AG09309 (cell line): ENCODE measurements at regions not wholly inside any gene's neighbourhood (a gene's known extent, or its start where the extent isn't known, plus 50 kb on each side); places are given as distances from the start of the nearest gene placed in this dataset.

Experiments used
- DNase-seq: peaks from one replicate; pipeline ENCODE4 v3.0.0-alpha.2; 2010; ENCODE audit warnings: low read depth
- H3K4me3 ChIP-seq: 2 replicates; pipeline ENCODE4 v1.5.1; 2011; ENCODE audit warnings: mild to moderate bottlenecking, low read depth, low read length, moderate library complexity; ENCODE audit not compliant: control insufficient read depth
- CTCF ChIP-seq: IDR thresholded peaks from 2 replicates; pipeline ENCODE4 v1.5.1; 2011; ENCODE audit warnings: mild to moderate bottlenecking, low read depth, low read length, inconsistent platforms; ENCODE audit not compliant: insufficient read depth, control insufficient read depth; ENCODE audit errors: missing control alignments

DNA sequence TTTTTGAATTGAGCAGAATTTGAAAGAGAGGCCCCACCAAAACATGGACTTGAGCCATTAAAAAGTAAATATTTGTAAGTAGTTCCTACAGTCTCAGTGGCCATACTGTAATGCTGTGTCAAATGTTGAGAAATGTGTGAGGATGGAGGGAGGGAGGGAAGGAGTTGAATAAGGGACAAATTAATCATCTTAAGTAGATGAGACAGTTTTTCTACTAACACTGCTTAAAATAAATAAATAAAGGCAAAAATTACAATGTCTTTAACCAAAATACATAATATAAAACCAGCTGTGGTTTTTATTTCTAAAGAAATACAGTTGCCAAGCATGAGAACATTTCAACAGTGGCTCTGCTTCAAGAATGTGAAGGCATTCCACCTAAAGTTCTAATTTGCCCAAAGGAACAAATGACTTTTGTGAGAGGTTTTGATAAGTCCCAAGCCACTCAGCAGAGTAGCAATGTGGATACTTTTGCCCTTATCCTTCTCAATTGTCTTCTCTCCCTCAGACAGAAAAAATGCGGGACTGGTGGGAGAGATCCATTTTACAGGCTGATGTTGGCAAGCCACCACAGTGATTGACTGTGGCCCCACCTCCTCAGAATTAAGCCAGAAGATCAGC lies 427.0 kb upstream of the RARB start:
- H3K4me3 ChIP-seq: no peak overlapping the region
- peak; percentile 11 for DNase-seq
- no peak for TF ChIP-seq CTCF

- no peak for DNase-seq
- TF ChIP-seq CTCF: no peak
- no peak overlapping the region for H3K4me3 ChIP-seq
Measured at GRCh38 chr3:25002052-25002451, 426.0 kb upstream of the RARB start.

DNA sequence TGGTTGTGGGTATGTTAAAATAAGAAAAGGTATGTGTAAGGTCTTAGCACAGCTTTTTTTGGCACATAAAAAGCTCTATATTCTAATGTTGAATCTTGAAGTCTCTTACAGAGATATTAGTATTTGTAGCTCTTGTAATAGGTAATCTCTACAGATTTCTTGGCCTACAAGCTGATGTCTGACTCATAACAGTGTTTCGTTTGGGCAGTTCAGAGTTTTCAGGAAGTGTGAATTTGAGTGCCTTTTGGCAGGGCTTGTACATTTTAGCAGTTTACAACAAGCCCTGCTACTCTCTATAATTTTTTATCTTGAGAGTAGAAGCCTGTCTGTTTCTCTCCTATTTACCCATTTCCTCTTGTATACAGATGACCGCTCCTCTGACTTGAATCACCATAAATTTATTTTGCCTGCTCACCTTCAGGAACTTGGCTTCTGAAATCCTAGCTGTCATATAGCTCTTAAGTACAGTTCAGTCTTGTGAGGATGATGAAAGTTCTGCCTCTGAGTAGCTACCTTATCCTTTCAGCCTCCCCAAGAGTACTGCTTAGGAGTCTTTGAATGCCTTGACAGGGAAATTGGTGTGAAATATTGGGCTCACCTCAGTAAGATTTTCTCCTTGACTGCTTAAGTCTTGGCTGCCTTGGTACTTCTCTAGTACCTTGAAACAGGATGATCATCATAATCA lies 419.9 kb upstream of the RARB start:
- peak; percentile 14 for DNase-seq
- no peak for TF ChIP-seq CTCF
- H3K4me3 ChIP-seq: no peak overlapping the region

- TF ChIP-seq CTCF: no peak
- DNase-seq: no peak
- no peak overlapping the region for H3K4me3 ChIP-seq
Measured at GRCh38 chr3:25009665-25010064, 418.4 kb upstream of the RARB start.

- no peak for DNase-seq
- no peak overlapping the region for H3K4me3 ChIP-seq
- no peak for TF ChIP-seq CTCF
Measured at GRCh38 chr3:25015599-25015998, 412.5 kb upstream of the RARB start.

GRCh38 chr3:25018909-25019308 lies 409.2 kb upstream of the RARB start:
- no peak overlapping the region for H3K4me3 ChIP-seq
- no peak for TF ChIP-seq CTCF
- no peak for DNase-seq
